ENCODE measurements at regions not wholly inside any gene's neighbourhood (a gene's known extent, or its start where the extent isn't known, plus 50 kb on each side); places are given as distances from the start of the nearest gene placed in this dataset.

GRCh38 chr16:80387318-80387921 is 153.4 kb upstream of the DYNLRB2 start:
- Mint-ChIP-seq H3K27me3 (ENCODE audit: low read depth) (no peaks in the 10 kb centered on the region; the same call in none of the 2 replicates), H3K9me3 (no peaks in the 10 kb centered on the region), H3K4me1 (peaks cover 0 to 3% of the 10 kb centered on the region in 2 experiments; a peak in 1 of 4 replicates), H3K4me3 (no peak overlapping the region), H3K36me3 (ENCODE audit: insufficient read depth in 1 of 3, low read depth in 3 of 3) (no peaks in the 10 kb centered on the region), H3K27ac (peak overlapping the region in 1 of 3 experiments; percentile 53; a peak in 2 of 7 replicates)
- Histone ChIP-seq H3K9me3 (ENCODE audit: control insufficient read depth, low read depth, low read length) (no peaks in the 10 kb centered on the region), H3K4me2 (ENCODE audit: insufficient read depth, insufficient read length, low read length) (no peak overlapping the region), H3K27me3 (ENCODE audit: insufficient read depth, low read length) (no peaks in the 10 kb centered on the region), H2BK15ac (ENCODE audit: low read depth, low read length) (no peak overlapping the region), H2BK120ac (ENCODE audit: low read depth, low read length, poor library complexity, severe bottlenecking) (no peak overlapping the region), H4K91ac (ENCODE audit: insufficient read length, low read depth, low read length) (no peak overlapping the region), H2AFZ (ENCODE audit: low read length) (no peak overlapping the region), H3K4me1 (ENCODE audit: insufficient read depth, low read length) (no peaks in the 10 kb centered on the region), H3K27ac (ENCODE audit: insufficient read length, low read depth, low read length) (no peak overlapping the region), H3K4ac (ENCODE audit: low read depth, low read length) (no peak overlapping the region), H3K23me2 (ENCODE audit: insufficient read length, low read depth, low read length, poor library complexity, severe bottlenecking) (no peaks in the 10 kb centered on the region), H3K18ac (ENCODE audit: insufficient read length, low read depth, low read length) (no peak overlapping the region), H3K79me2 (ENCODE audit: insufficient read depth, low read length) (no peaks in the 10 kb centered on the region), H3T11ph (ENCODE audit: low read length) (no peak overlapping the region), H4K20me1 (ENCODE audit: control insufficient read depth, insufficient read depth, insufficient read length) (no peaks in the 10 kb centered on the region), H3K14ac (ENCODE audit: insufficient read depth, low read length) (no peak overlapping the region; the same call in 1 of the 2 replicates), H2BK5ac (ENCODE audit: insufficient read length, low read length) (no peak overlapping the region), H4K8ac (replicated peaks; ENCODE audit: insufficient read length, low read depth, low read length) (no peak overlapping the region), H2AK5ac (ENCODE audit: insufficient read length, low read length) (no peak overlapping the region), H3K23ac (ENCODE audit: insufficient read length, low read depth, low read length) (no peak overlapping the region), H2BK20ac (ENCODE audit: low read depth, low read length, poor library complexity, severe bottlenecking) (no peak overlapping the region), H3K56ac (ENCODE audit: insufficient read length, low read depth, low read length) (no peak overlapping the region), H4K5ac (ENCODE audit: insufficient read length, low read depth, low read length) (no peak overlapping the region), H3K79me1 (ENCODE audit: insufficient read depth, low read depth, low read length, poor library complexity, severe bottlenecking) (no peaks in the 10 kb centered on the region), H3K9ac (ENCODE audit: extremely low read depth, insufficient read length, low read length) (no peak overlapping the region), H2BK12ac (ENCODE audit: insufficient read length, low read depth, low read length) (no peak overlapping the region)
- TF ChIP-seq, protein P1, sequence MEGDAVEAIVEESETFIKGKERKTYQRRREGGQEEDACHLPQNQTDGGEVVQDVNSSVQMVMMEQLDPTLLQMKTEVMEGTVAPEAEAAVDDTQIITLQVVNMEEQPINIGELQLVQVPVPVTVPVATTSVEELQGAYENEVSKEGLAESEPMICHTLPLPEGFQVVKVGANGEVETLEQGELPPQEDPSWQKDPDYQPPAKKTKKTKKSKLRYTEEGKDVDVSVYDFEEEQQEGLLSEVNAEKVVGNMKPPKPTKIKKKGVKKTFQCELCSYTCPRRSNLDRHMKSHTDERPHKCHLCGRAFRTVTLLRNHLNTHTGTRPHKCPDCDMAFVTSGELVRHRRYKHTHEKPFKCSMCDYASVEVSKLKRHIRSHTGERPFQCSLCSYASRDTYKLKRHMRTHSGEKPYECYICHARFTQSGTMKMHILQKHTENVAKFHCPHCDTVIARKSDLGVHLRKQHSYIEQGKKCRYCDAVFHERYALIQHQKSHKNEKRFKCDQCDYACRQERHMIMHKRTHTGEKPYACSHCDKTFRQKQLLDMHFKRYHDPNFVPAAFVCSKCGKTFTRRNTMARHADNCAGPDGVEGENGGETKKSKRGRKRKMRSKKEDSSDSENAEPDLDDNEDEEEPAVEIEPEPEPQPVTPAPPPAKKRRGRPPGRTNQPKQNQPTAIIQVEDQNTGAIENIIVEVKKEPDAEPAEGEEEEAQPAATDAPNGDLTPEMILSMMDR (conservative IDR thresholded peaks at IDR 0.05), result peak; percentile 13; the same call in 1 of the 3 replicates
- DNase-seq, result no peak
- WGBS (ENCODE audit: extremely low coverage, insufficient read length, low lambda C conversion rate), result no CpG with 5 or more reads among the region's 15 CpGs

Measured in H9 (cell line).